MM.1S (cell line): ENCODE measurements at regions not wholly inside any gene's neighbourhood (a gene's known extent, or its start where the extent isn't known, plus 50 kb on each side); places are given as distances from the start of the nearest gene placed in this dataset.

Experiments
- DNase-seq: peaks from one replicate; pipeline ENCODE4 v3.0.0-alpha.2; 2015
- H2AFZ ChIP-seq: fragments of 300-600 bp; sonication (generic); 2 replicates; pipeline ENCODE4 v1.6.0; 2016; ENCODE audit warnings: antibody characterized with exemption, low read length
- H3F3A ChIP-seq: fragments of 300-600 bp; sonication (generic); 2 replicates; pipeline ENCODE4 v1.6.1; 2016; ENCODE audit warnings: mild to moderate bottlenecking, antibody characterized with exemption, low read length, moderate library complexity, mixed read lengths; ENCODE audit not compliant: insufficient read depth
- H3K27ac ChIP-seq: fragments of 300-600 bp; sonication (generic); 2 replicates; pipeline ENCODE4 v1.5.1; 2016; ENCODE audit warnings: mild to moderate bottlenecking, low read length
- H3K27me3 ChIP-seq: fragments of 300-600 bp; sonication (generic); replicated peaks from 2 replicates; pipeline ENCODE4 v1.6.0; 2016; ENCODE audit warnings: low read length; ENCODE audit not compliant: insufficient read depth
- H3K36me3 ChIP-seq: fragments of 300-600 bp; sonication (generic); replicated peaks from 2 replicates; pipeline ENCODE4 v1.6.1; 2016; ENCODE audit warnings: mild to moderate bottlenecking, low read length, mixed read lengths; ENCODE audit not compliant: insufficient read depth
- H3K4me1 ChIP-seq: fragments of 300-600 bp; sonication (generic); 2 replicates; pipeline ENCODE4 v1.6.1; 2016; ENCODE audit warnings: low read length, mixed read lengths
- H3K4me2 ChIP-seq: fragments of 300-600 bp; sonication (generic); 2 replicates; pipeline ENCODE4 v1.6.0; 2016; ENCODE audit warnings: low read depth, low read length
- H3K4me3 ChIP-seq: fragments of 300-600 bp; sonication (generic); 2 replicates; pipeline ENCODE4 v1.5.1; 2016; ENCODE audit warnings: low read length, mixed read lengths
- H3K79me2 ChIP-seq: fragments of 300-600 bp; sonication (generic); 2 replicates; pipeline ENCODE4 v1.6.1; 2016; ENCODE audit warnings: mixed run types, low read length, mixed read lengths
- H3K9ac ChIP-seq: fragments of 300-600 bp; sonication (generic); 2 replicates; pipeline ENCODE4 v1.6.1; 2016; ENCODE audit warnings: low read length, mixed read lengths
- H3K9me2 ChIP-seq: fragments of 300-600 bp; sonication (generic); replicated peaks from 2 replicates; pipeline ENCODE4 v1.6.1; 2016; ENCODE audit warnings: mild to moderate bottlenecking, low read length, mixed read lengths; ENCODE audit not compliant: insufficient read depth
- H3K9me3 ChIP-seq: fragments of 300-600 bp; sonication (generic); replicated peaks from 2 replicates; pipeline ENCODE4 v1.6.1; 2016; ENCODE audit warnings: mild to moderate bottlenecking, low read length, mixed read lengths; ENCODE audit not compliant: insufficient read depth
- H4K20me1 ChIP-seq: fragments of 300-600 bp; sonication (generic); 2 replicates; pipeline ENCODE4 v1.6.1; 2016; ENCODE audit warnings: mild to moderate bottlenecking, low read length, moderate library complexity, mixed read lengths; ENCODE audit not compliant: insufficient read depth
- CTCF ChIP-seq: fragments of 300-600 bp; sonication (generic); IDR thresholded peaks from 2 replicates; pipeline ENCODE4 v1.5.1; 2016; ENCODE audit warnings: antibody characterized with exemption, low read length, mixed read lengths
- EZH2 ChIP-seq: fragments of 300-600 bp; sonication (generic); optimal IDR thresholded peaks from 2 replicates; pipeline ENCODE3; 2017; ENCODE audit warnings: low read depth, mild to moderate bottlenecking, antibody characterized with exemption, low read length, mixed read lengths
- EZH2phosphoT487 ChIP-seq: fragments of 300-600 bp; sonication (generic); IDR thresholded peaks from 2 replicates; pipeline ENCODE4 v1.6.1; 2018; ENCODE audit warnings: antibody characterized with exemption, low read length

- no peak overlapping the region for H3K4me2 ChIP-seq
- no peak overlapping the region for H3K27ac ChIP-seq
- H4K20me1 ChIP-seq = no peaks in the 10 kb centered on the region
- no peaks in the 10 kb centered on the region for H3K36me3 ChIP-seq
- H2AFZ ChIP-seq = no peak overlapping the region
- TF ChIP-seq CTCF (no peak), EZH2 (no peak), EZH2phosphoT487 (no peak)
- H3K9me3 ChIP-seq = no peaks in the 10 kb centered on the region
- no peaks in the 10 kb centered on the region for H3K79me2 ChIP-seq
- H3K9ac ChIP-seq = no peak overlapping the region
- no peaks in the 10 kb centered on the region for H3K9me2 ChIP-seq
- H3K27me3 ChIP-seq = no peaks in the 10 kb centered on the region
- peaks cover 8% of the 10 kb centered on the region; the same call in 1 of the 2 replicates for H3K4me1 ChIP-seq
- no peak for DNase-seq
- no peak overlapping the region for H3K4me3 ChIP-seq
- no peaks in the 10 kb centered on the region for H3F3A ChIP-seq
These were observed 308.9 kb upstream of the POM121L12 start for GRCh38 chr7:52726493-52726892.

- H3K27me3 ChIP-seq = no peaks in the 10 kb centered on the region
- H3K4me2 ChIP-seq = no peak overlapping the region
- TF ChIP-seq EZH2phosphoT487 (no peak), CTCF (no peak)
- no peak overlapping the region for H3K9ac ChIP-seq
- no peak overlapping the region for H3K4me3 ChIP-seq
- no peak for DNase-seq
- H3K4me1 ChIP-seq = peaks cover 11% of the 10 kb centered on the region; the same call in 1 of the 2 replicates
- H2AFZ ChIP-seq = no peak overlapping the region
- peaks cover 8% of the 10 kb centered on the region; the same call in 1 of the 2 replicates for H3F3A ChIP-seq
- no peaks in the 10 kb centered on the region for H3K36me3 ChIP-seq
- no peaks in the 10 kb centered on the region for H3K79me2 ChIP-seq
- H3K27ac ChIP-seq = no peak overlapping the region
- H3K9me3 ChIP-seq = no peaks in the 10 kb centered on the region
- H3K9me2 ChIP-seq = no peaks in the 10 kb centered on the region
- H4K20me1 ChIP-seq = no peaks in the 10 kb centered on the region
These were observed 311.8 kb upstream of the POM121L12 start for GRCh38 chr7:52723606-52724005.

GRCh38 chr7:52720856-52721255 lies 314.6 kb upstream of the POM121L12 start:
- no peak for TF ChIP-seq CTCF
- no peak for TF ChIP-seq EZH2
- no peak for TF ChIP-seq EZH2phosphoT487
- H3K4me1 ChIP-seq = peaks cover 11% of the 10 kb centered on the region; the same call in 1 of the 2 replicates
- no peak overlapping the region for H3K4me2 ChIP-seq
- no peaks in the 10 kb centered on the region for H4K20me1 ChIP-seq
- H2AFZ ChIP-seq = no peak overlapping the region
- H3K27me3 ChIP-seq = no peaks in the 10 kb centered on the region
- H3F3A ChIP-seq = peaks cover 8% of the 10 kb centered on the region; the same call in 1 of the 2 replicates
- no peak for DNase-seq
- no peak overlapping the region for H3K27ac ChIP-seq
- H3K4me3 ChIP-seq = no peak overlapping the region
- no peaks in the 10 kb centered on the region for H3K9me3 ChIP-seq
- no peaks in the 10 kb centered on the region for H3K36me3 ChIP-seq
- no peaks in the 10 kb centered on the region for H3K9me2 ChIP-seq
- H3K9ac ChIP-seq = no peak overlapping the region
- H3K79me2 ChIP-seq = no peaks in the 10 kb centered on the region
